MV-4-11 (cell line): ENCODE measurements at regions not wholly inside any gene's neighbourhood (a gene's known extent, or its start where the extent isn't known, plus 50 kb on each side); places are given as distances from the start of the nearest gene placed in this dataset.
"Not testable (repeated sequence)": the region's sequence is repeated elsewhere in the genome, so short reads cannot be mapped to it uniquely, and the experiment has no call there.

ENCODE experiments used
- DNase-seq: peaks from one replicate; lab custom pipeline; 2025; lab: John Stamatoyannopoulos, UW

DNA sequence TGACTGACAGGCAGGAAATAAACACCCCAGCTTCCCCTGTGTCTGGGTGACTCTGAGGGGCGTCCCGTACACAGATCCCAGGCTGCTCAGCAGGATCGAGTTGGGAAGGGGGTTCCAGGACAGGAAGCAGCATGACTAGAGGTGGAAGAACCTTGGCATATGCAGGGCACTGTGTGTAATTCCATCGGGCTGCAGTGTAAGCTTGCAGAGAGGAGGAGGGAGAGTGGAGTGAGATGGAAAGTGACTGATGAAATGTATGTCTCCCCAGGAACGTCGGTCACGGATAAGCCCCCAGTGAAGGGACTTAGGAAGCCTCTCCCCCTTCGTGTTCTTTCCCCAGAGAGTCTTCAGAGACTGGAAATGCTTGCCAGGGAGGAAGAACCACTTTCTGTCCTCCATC lies 198.4 kb upstream of the SULF2 start:
- not testable (repeated sequence) for DNase-seq

DNA sequence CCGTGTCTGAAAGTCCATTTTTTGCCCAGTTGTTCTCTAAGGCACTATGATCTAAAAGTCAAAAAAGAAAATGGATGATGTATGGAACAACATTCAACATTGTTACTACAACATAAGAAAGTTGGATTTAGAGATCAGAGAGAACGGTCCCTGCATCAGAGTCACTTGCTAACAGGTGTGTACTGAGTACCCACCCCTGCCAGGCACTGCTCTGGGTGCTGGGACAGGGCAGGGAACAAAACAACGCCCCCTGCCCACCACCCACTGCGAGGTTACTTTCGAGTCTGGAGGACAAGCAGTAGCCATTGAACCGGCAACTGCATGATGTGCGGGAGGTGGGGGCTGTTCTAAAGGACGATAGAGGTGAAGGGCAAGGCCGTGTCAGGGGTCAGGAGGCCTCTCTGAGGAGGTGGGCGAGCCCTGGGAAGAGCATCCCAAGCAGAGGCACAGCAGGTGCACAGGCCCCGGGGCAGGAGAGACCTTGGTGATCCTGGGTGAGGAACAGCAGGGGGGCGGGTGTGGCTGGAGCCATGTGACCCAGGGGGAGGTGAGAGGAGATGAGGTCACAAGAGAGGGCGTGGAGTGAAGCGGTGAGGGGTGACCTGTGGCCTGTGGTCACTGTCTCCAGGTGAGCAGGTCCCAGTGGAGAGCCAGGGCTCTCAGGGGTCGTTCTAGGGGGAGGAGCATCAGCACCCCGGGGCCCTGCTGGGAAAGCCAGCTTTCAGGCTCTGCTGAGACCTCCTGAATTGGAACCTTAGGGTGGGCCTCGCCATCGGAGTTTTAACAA lies 197.5 kb upstream of the SULF2 start:
- DNase-seq: no peak

DNA sequence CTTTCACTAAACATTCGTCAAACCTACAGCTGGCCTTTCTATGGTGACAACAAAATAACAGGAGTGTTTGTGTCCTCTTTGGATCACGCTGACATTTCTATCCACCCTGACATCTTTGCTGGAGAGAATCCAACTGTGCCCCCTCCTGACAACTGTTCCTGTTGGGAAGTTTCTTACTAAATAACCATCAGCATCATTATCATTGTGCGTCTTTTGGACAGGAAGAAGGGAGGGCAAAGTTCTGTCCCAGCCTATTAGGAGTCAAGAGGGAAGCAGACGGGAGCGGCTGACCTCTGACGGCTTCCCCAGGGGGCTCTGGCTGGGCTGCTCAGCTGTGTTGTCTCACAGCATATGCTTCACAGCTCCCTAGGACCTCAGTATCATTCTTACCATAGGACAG lies 195.9 kb upstream of the SULF2 start:
- no peak for DNase-seq

DNA sequence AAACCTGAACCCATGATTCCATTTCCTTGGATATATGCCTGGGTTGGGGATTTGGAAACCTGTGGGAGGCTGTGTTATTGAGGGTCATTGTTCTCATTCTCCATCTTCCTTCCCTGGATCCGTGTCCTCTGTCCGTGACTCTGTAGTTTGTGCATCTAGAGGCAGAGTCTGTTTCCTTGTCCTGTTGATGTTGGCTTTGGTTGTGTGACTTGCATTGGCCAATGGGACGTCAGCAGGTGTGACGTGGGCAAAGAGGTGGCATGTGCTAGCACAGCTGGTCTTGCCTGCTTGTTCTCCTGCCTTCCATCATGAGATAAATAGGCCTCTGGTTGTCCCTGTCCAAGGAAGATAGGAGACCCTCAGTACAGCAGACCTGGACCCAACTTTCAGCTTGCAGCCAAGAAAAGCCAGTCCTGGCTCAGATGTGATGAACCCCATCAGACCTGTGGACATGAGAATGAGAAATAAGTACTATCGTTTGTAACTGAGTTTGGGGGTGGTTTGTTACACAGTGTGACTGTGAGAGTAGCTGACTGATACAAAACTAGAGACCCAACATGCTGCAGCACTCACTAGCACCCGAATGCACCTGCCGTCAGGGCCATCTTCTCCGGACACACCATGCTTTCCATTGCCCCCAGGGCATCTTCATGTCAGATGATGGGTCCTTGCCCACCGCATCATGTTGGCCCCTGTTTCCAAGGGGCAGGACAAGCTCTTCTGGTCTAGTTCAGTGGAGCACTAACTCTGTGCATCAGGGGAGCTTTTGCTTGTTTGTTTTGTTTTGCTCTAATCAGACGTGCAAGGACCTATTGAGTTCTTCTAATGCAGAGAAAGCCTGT lies 195.3 kb upstream of the SULF2 start:
- no peak for DNase-seq

DNA sequence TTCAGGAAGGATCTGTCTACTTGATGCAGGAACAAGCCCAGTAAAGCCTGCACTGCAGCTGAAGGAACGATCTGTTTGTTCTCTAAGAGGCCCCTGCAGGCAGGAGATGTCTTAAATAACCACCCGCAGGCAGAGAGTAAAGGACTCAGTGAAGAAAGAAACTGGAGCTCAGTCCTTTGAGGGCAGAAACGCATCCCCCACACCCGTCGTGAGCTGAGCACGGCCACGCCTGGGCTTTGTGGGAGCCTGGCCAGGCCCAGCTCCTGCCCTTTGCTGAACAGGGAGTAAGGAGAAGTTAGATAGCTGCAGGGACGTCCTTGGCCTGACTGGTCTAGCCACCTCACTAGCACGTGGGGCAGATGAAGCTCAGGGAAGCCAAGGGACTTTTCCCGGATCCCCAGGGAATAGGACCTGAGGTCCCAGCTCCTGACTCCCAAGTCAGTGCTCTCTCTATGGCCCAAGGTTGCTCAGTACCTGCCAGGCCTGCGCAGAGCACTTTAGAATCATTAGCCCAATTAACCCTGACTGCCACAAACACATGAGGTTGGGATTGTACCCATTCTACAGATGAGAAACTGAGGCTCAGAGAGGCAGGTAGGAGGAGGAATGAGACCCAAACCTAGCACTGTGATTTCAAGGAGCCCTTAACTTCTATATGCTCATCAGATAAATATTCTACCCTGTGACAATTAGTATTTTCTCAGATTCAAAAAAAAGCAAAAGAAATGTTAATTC lies 194.2 kb upstream of the SULF2 start:
- not testable (repeated sequence) for DNase-seq

DNA sequence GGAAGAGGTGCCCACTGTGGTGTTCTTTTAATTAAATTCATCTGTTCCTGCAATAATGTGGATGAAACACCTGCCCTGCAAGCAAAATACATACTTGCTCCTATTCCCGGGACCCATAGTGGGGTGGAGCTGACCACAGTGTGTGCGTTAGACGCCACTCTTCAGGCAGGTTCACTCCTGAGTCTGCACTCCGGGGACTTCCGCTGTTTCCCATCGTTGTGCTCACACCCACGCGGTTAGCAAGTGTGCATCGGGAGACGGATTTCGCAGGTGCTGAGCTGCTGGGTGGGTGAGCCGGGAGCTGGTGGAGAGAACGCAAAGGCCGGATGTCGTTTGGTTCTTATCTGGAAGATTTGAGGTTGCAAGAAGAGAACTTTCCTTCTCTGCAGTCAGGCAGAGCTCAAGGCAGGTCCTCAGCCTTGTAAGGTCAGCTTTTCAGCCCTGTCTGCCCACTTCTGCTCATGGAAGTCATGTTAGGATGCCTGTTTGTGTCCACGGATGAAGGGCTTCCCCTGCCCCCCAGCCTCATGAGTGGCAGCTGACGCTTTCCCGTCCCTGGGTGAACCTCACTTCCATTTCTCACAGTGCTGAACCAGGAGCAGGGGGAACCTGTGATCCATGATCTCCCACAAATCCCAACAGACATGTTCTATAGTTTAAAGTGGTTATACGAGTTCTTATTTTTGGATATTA lies 193.3 kb upstream of the SULF2 start:
- not testable (repeated sequence) for DNase-seq

DNA sequence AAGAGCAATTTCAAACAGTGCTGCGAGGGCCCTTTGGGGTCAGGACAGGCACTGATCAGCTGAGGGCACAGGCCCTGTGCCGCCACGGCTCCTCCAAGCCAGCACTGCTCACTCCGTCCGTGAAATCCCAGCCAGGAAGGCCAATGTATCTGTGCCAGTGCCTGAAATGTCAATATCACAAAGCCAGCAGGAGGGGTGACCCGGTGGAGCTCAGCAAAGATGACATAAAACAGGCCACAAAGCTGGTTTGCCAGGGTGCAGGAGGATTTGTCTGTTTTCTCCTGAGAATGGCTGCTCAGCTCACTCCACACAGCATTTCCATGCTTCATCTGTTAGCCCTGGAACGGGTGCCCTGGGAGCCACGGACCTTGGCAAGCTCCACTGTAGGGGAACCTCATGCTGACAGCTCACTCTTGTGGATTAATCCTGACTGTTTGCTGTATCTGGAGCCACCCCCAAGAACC lies 192.5 kb upstream of the SULF2 start:
- not testable (repeated sequence) for DNase-seq

DNA sequence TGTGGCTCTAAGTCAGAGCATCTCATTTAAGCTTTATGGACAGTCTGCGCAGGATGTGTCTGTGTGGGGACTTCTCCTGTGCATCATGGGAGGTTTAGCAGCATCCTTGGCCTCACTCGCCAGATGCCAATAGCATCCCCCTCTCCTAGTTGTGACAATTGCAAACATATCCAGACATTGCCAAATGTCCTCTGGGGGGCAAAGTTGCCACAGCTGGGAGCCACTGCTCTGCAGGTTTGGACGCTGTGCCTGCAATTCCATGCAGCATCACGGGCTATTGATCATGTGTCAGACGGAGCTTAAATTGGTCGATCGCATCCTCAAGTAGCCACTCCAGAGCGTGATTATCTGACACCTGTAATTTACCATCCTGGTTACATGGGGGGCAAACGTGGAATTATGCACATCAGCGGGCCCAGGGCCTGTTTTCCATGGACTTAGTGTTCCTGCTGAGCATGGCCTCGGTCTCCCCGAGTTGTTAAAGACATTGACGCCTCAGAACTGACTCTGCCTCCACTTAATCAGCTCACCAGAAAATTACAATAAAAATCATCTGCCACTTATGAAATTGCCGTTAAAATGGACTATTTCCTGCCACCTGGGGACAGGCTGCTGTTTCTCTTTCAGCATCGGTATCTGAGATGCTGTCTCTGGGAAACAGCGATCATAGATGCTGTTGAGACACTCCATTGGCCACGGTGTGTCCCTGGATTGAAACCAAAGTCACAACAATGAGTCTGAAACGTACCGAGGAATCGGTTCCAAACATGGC lies 191.9 kb upstream of the SULF2 start:
- not testable (repeated sequence) for DNase-seq

DNA sequence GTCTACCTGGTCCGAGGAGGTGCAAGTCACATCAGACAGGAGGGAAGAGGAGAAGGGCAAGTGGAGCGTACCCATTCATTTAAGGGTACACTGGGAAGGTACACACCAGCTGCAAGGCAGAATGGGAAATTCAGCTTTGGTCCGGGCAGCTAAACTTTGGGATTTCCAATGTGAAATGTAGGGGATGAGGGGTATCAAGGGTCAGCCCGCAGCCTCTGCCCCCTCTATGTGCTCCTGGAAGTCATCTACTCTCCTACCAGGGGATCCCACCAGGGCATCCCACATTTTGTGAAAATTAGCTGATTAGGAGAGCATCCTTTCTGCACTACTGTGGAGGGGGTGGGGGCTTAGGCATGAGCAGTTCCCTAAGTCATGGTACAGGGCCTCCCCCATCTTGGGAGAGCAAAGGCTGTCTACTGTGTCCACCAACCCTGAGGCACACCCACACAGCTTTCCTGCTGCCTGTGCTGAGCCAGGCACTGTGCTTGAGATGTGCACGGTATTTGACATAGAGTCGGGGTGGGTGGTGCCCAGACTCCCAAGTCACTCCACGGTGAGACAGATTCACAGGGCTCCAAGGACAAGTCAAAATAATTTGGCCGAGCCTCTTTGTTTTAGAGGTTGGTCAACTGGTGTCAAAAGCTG lies 189.1 kb upstream of the SULF2 start:
- no peak for DNase-seq

DNA sequence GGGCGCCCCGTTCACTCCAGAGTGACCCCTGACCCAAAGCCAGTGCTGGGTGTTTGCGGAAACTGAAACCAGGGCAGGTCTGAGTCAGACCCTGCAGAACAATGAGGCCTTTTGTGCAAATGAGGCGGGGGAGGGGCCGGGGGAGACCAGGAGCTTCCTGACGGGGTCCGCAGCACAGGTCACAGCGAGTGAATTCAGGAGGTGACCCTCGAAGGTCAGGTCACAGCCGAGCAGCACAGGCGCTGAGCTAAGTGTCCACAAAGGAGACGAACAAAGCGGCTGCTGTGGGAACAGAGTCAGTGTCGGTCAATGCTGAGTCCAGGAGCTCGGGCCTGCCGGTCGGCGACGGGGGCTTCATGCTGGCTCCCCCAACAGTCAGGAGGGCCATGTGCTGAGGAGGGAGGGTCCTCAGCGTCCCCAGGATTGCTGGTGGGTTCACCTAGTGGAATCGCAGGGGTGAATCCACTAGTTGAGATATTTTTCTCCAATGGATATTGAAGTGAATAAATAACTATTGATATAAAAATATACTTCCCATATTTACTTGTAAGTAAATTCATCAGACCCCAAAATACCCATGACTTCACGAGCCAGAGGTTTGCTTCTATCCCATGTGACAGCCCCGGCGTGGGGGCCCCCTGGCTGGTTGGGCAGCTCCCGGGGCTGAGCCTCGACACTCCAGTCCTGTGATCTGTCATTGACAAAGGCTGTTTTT lies 188.4 kb upstream of the SULF2 start:
- peak; percentile 38 for DNase-seq

DNA sequence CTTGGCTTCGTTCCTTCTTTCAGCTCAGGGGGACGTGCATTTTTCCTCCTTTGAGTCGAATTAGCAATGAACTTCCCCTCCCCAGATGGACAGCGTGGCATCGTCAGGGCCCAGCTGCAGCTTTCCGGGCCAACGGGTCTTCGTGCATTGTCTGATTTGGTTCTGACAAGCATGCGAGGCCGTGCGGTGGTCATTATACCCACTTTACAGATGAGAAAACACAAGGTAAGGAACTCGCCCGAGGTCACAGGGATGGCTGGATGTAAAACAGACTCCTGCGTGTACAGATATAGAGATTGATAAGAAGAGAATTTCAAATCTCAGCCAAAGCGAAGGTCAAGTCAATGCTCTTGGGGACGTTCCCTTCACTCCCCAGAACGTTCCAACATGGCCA lies 187.6 kb upstream of the SULF2 start:
- DNase-seq: no peak

DNA sequence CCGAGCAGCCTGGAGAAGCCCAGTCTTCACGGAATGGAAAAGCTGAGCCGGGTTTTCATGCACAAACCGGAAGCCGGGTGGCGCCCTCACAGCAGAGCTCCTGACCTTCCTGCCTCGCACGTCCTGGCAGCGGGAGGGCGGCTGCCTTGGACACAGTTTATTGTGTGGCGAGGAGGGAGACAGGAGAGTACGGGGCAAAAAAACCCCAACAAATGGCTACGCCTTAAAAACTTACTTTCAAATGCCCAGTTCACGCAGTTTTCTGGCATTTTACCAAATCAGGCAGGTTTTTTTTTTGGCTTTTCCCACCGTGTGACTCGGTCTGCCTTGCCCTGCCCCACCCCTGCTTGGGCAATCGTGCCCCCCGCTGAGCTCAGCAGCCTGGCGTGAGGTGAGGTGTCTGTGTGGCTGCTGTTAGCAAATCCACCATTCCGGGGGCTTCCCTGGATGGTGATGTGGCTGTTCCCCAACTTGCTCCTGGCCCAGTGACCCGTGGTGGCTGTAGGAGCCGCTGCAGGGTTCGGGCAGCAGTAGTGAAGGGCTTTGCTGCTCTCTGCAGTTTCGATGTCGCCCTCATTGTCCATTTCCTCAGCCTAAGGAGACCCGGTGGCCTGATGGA lies 187.1 kb upstream of the SULF2 start:
- DNase-seq: not testable (repeated sequence)

DNA sequence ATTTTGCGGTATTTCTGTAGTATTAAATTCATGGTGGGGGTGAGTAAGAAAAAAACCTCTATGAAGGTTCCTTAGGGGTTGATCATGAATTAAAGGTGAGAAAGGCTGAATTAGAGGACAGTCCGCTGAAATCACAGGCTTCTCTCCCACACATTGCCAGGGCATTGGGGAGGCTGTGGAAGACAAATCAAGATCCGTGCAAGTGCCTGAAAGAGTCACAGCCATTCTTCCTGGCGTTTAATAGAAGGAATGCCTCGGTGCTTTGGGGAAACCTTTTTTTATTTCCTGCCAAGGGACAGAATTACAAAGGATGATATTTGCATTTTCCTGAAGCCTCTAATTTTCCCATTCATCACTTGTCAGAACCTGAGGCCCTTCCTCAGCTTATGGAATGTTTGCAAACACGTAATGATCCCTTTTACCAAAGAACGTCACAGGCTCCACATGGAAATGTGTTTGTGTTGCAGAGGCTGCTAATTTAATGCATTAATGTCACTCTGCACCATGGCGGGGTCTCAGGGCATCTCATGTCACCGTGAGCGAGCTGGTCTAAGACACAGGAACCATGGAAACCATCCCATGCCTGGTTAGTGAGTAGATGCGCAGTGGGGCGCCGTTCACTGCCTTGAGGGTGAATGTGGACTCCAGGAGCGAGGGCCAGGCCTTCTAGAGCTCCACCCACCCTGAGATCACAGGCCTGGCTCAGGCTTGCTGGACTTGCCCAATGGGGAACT lies 185.9 kb upstream of the SULF2 start:
- no peak for DNase-seq

DNA sequence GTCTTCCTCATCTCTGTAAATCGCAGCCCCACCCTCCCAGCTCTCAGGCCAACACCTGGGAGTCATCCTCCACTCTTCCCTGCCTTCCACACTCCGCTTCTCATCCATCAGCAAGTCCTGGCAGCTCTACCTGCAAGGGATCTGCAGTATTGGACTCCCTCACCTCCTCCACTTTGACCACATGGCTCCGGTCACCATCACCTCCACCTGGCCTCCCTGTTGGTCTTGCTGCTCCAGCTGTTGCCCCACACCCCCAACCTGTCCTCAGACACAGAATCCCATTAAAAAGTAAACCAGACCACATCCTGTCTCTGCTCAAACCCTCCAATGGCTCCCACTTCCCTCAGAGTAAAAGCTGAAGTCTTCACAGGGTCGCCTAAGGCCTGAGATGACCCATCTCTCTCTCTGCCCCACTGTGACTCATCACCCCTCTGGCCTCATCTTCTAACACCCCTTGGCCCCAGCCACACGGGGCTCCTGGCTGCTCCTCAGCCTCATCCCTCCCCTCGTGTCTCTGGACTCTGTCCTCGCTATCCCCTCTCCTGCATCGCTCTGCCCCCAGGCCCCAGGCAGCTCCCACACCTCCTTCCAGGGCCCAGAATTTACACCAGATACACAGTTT lies 185.1 kb upstream of the SULF2 start:
- DNase-seq: peak; percentile 84

DNA sequence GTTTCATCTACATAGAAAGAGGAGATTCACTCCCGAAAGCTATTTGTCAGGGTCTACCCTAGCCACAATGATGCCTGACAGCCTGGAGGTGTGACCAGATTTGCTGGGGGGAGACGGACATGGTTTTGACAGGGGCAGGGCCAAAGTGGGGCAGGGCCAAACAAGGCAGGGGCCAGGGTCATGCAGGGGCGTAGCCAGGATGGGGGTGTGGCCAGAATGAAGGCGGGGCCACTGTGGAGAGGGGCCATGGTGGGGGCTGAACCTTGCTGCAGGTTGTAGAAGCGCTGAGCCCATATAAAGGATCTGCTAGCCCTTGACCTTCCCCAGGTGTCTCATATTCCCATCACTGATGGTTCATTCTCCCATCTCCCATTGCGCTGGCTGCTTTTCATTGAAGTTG lies 184.1 kb upstream of the SULF2 start:
- no peak for DNase-seq

DNA sequence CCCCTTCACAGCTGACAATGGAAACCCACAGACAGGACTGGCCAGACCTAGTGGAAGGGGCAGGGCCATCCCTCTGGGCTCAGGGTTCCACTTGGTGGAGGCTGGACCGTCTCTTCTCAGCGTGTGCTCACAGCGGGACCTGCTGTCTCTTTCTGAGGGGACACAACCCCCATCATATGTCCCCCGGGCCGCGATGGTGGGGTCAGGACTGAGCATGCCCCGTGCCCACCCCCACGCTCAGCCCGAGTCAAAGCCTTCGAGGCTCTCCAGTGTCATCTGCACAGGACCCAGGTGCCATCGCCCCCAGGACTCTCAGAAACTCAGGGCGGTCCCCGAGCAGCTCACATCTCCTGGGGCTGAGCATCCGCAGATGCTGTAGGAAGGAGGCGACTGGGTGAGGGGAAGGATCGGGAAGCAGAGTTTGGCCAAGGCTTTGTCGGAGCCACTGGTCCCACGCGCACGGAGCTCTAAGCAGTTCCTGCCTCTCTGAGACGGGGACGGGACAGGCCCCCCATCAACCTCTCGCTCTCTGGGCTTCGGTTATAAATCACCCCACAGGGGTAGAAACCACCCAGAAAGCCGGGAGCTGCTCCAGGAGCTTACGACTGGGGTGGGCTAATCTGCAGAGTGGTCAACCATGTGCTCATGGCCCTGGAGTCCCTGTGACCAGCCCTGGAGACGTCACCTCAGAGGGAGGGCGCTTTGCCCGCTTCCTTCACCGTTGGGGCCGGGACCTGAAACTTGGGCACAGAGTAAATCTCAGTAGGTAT lies 183.4 kb upstream of the SULF2 start:
- DNase-seq: no peak

DNA sequence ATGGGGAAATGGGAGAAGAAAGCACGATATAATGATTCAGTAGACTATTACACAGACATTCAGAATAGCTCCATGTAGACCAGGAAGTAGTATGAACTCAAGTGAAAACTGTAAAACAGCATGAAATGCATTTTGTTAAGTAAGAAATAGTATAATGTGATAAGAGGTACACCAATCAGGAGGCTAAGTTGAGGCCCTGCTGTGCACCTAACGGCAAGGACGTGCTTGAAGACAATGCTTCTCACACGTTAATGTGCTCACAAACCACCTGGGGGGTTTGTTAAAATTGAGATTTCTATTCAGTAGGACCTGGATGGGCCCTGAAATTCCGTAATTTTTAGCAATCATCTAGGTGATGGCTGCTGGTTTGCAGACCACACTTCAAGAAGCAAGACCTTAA lies 178.9 kb upstream of the SULF2 start:
- no peak for DNase-seq

DNA sequence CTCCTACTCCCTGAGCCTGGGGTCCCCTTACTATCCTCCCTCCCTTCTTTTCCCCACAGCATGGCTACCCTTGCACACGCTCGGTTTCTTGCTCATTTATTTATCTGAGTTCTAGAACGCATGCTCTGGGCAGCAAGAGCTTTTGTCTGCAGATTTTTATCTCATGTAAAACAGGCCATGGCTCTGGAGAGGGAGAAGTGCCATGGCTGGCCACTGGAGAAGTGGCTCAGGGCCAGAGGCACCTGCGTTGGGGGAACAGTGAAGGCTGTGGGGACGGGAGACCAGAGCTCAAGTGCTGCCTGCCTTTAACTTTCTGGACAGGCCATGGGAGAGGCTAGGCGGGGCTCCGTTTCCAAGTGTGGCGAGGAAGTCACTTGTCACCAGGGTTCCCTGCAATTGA lies 177.7 kb upstream of the SULF2 start:
- DNase-seq: no peak
